Neural progenitor cell (in vitro differentiated cells): ENCODE measurements at regions not wholly inside any gene's neighbourhood (a gene's known extent, or its start where the extent isn't known, plus 50 kb on each side); places are given as distances from the start of the nearest gene placed in this dataset.

Source experiments
- DNase-seq: peaks from one replicate; pipeline ENCODE4 v3.0.0-alpha.2; 2016; ENCODE audit warnings: low spot score
- H2AFZ ChIP-seq: fragments of 200-600 bp; sonication (generic); replicated peaks from 2 replicates; pipeline ENCODE4 v1.6.1; 2016; ENCODE audit warnings: antibody characterized with exemption
- H3F3A ChIP-seq: fragments of 200-600 bp; sonication (generic); 2 replicates; pipeline ENCODE4 v1.6.1; 2016; ENCODE audit warnings: antibody characterized with exemption, low read depth
- H3K27ac ChIP-seq: fragments of 200-600 bp; sonication (generic); 2 replicates; pipeline ENCODE4 v1.5.1; 2016; ENCODE audit warnings: mild to moderate bottlenecking
- H3K27me3 ChIP-seq: fragments of 200-600 bp; sonication (generic); 2 replicates; pipeline ENCODE4 v1.6.1; 2016; ENCODE audit warnings: mild to moderate bottlenecking, moderate library complexity
- H3K36me3 ChIP-seq: fragments of 200-600 bp; sonication (generic); 2 replicates; pipeline ENCODE4 v1.5.1; 2016
- H3K4me1 ChIP-seq: fragments of 200-600 bp; sonication (generic); 2 replicates; pipeline ENCODE4 v1.6.1; 2016; ENCODE audit warnings: mixed run types
- H3K4me2 ChIP-seq: fragments of 200-600 bp; sonication (generic); 2 replicates; pipeline ENCODE4 v1.6.1; 2016
- H3K4me3 ChIP-seq: fragments of 200-600 bp; sonication (generic); 2 replicates; pipeline ENCODE4 v1.5.1; 2016
- H3K79me2 ChIP-seq: fragments of 200-600 bp; sonication (generic); 2 replicates; pipeline ENCODE4 v1.6.1; 2016; ENCODE audit warnings: low read depth
- H3K9ac ChIP-seq: fragments of 200-600 bp; sonication (generic); 2 replicates; pipeline ENCODE4 v1.6.1; 2016
- H3K9me3 ChIP-seq: fragments of 200-600 bp; sonication (generic); 2 replicates; pipeline ENCODE4 v1.5.1; 2016; ENCODE audit warnings: low read depth
- H4K20me1 ChIP-seq: fragments of 200-600 bp; sonication (generic); 2 replicates; pipeline ENCODE4 v1.6.1; 2016; ENCODE audit warnings: low read depth
- H3K27ac Mint-ChIP-seq: 3 replicates; pipeline ENCODE4 v1.8.0; 2021; ENCODE audit warnings: mixed read lengths
- H3K27me3 Mint-ChIP-seq: 2 replicates; pipeline ENCODE4 v1.8.0; 2022; ENCODE audit warnings: low read depth, mild to moderate bottlenecking, inconsistent platforms, moderate library complexity, mixed read lengths; ENCODE audit not compliant: insufficient read depth
- H3K36me3 Mint-ChIP-seq: 3 replicates; pipeline ENCODE4 v1.8.0; 2021; ENCODE audit warnings: mixed read lengths
- H3K4me1 Mint-ChIP-seq: 3 replicates; pipeline ENCODE4 v1.8.0; 2021; ENCODE audit warnings: mixed read lengths
- H3K4me3 Mint-ChIP-seq: 3 replicates; pipeline ENCODE4 v1.8.0; 2021; ENCODE audit warnings: mild to moderate bottlenecking, moderate library complexity, mixed read lengths
- H3K9me3 Mint-ChIP-seq: 3 replicates; pipeline ENCODE4 v1.8.0; 2020; ENCODE audit warnings: mixed read lengths
- CTCF ChIP-seq: fragments of 200-600 bp; sonication (generic); IDR thresholded peaks from 2 replicates; pipeline ENCODE4 v1.5.1; 2017; ENCODE audit warnings: antibody characterized with exemption, mild to moderate bottlenecking
- EZH2 ChIP-seq: fragments of 200-600 bp; sonication (generic); IDR thresholded peaks from 2 replicates; pipeline ENCODE4 v1.6.1; 2017; ENCODE audit warnings: antibody characterized with exemption, mild to moderate bottlenecking, moderate library complexity
- EZH2phosphoT487 ChIP-seq: fragments of 200-600 bp; sonication (generic); IDR thresholded peaks from 2 replicates; pipeline ENCODE4 v1.6.1; 2017; ENCODE audit warnings: antibody characterized with exemption

- H3K4me1 ChIP-seq: peaks cover 13% of the 10 kb centered on the region
- no peaks in the 10 kb centered on the region for H4K20me1 ChIP-seq
- Mint-ChIP-seq H3K36me3 (no peaks in the 10 kb centered on the region), H3K27me3 (peaks cover 3% of the 10 kb centered on the region), H3K27ac (no peak overlapping the region), H3K4me1 (peaks cover 15% of the 10 kb centered on the region), H3K9me3 (peaks cover 8% of the 10 kb centered on the region), H3K4me3 (no peak overlapping the region)
- DNase-seq: no peak
- H3F3A ChIP-seq: no peaks in the 10 kb centered on the region
- no peak overlapping the region for H3K4me3 ChIP-seq
- H3K36me3 ChIP-seq: no peaks in the 10 kb centered on the region
- no peaks in the 10 kb centered on the region for H3K79me2 ChIP-seq
- no peak overlapping the region for H3K27ac ChIP-seq
- no peak overlapping the region for H3K4me2 ChIP-seq
- H3K27me3 ChIP-seq: no peaks in the 10 kb centered on the region
- no peaks in the 10 kb centered on the region for H3K9me3 ChIP-seq
- H2AFZ ChIP-seq: no peak overlapping the region
- TF ChIP-seq EZH2 (no peak), CTCF (no peak), EZH2phosphoT487 (no peak)
- H3K9ac ChIP-seq: no peak overlapping the region
Measured at GRCh38 chr16:79409978-79410377, 190.6 kb downstream of the MAF start.

- H3K27me3 Mint-ChIP-seq: peaks cover 7% of the 10 kb centered on the region
- Histone ChIP-seq H3K4me3 (no peak overlapping the region), H4K20me1 (no peaks in the 10 kb centered on the region), H3K36me3 (no peaks in the 10 kb centered on the region), H3K9ac (no peak overlapping the region), H2AFZ (no peak overlapping the region), H3K27ac (no peak overlapping the region), H3K79me2 (no peaks in the 10 kb centered on the region), H3K4me1 (peaks cover 13% of the 10 kb centered on the region), H3K4me2 (no peak overlapping the region), H3K27me3 (no peaks in the 10 kb centered on the region), H3K9me3 (no peaks in the 10 kb centered on the region), H3F3A (no peaks in the 10 kb centered on the region)
- H3K4me1 Mint-ChIP-seq: peaks cover 18% of the 10 kb centered on the region
- no peak for TF ChIP-seq EZH2phosphoT487
- no peak for TF ChIP-seq CTCF
- TF ChIP-seq EZH2: no peak
- H3K9me3 Mint-ChIP-seq: peaks cover 8% of the 10 kb centered on the region
- H3K27ac Mint-ChIP-seq: no peak overlapping the region
- DNase-seq: no peak
- H3K4me3 Mint-ChIP-seq: no peak overlapping the region
- no peaks in the 10 kb centered on the region for H3K36me3 Mint-ChIP-seq
Measured at GRCh38 chr16:79408355-79408754, 192.2 kb downstream of the MAF start.

GRCh38 chr16:79407461-79408135, 192.9 kb downstream of the MAF start:
- no peak overlapping the region for H3K4me3 ChIP-seq
- Mint-ChIP-seq H3K4me3 (no peak overlapping the region), H3K36me3 (no peaks in the 10 kb centered on the region), H3K9me3 (peaks cover 8% of the 10 kb centered on the region), H3K27ac (no peak overlapping the region), H3K4me1 (peaks cover 18% of the 10 kb centered on the region), H3K27me3 (peaks cover 9% of the 10 kb centered on the region)
- no peak overlapping the region for H2AFZ ChIP-seq
- H4K20me1 ChIP-seq: no peaks in the 10 kb centered on the region
- H3K36me3 ChIP-seq: no peaks in the 10 kb centered on the region
- TF ChIP-seq EZH2 (no peak), CTCF (no peak), EZH2phosphoT487 (no peak)
- H3F3A ChIP-seq: no peaks in the 10 kb centered on the region
- no peaks in the 10 kb centered on the region for H3K79me2 ChIP-seq
- no peak for DNase-seq
- H3K27me3 ChIP-seq: no peaks in the 10 kb centered on the region
- H3K4me2 ChIP-seq: no peak overlapping the region
- H3K27ac ChIP-seq: no peak overlapping the region
- no peak overlapping the region for H3K9ac ChIP-seq
- H3K4me1 ChIP-seq: peaks cover 10% of the 10 kb centered on the region
- H3K9me3 ChIP-seq: no peaks in the 10 kb centered on the region
